GM21526 (cell line): ENCODE measurements at regions not wholly inside any gene's neighbourhood (a gene's known extent, or its start where the extent isn't known, plus 50 kb on each side); places are given as distances from the start of the nearest gene placed in this dataset.
"Not testable (repeated sequence)": the region's sequence is repeated elsewhere in the genome, so short reads cannot be mapped to it uniquely, and the experiment has no call there.

Experiments
- ATAC-seq: cut with Tn5 transposase; IDR thresholded peaks from one replicate; pipeline ENCODE4 v1.9.1; 2021; ENCODE audit warnings: moderate library complexity; ENCODE audit not compliant: unreplicated experiment, low FRiP score

GRCh38 chr6:28621268-28621667, 95.6 kb downstream of the GPX5 start:
- ATAC-seq: not testable (repeated sequence)

- ATAC-seq: not testable (repeated sequence)
These were observed 97.6 kb downstream of the GPX5 start for GRCh38 chr6:28623242-28623641.

- not testable (repeated sequence) for ATAC-seq
These were observed 100.7 kb downstream of the GPX5 start for GRCh38 chr6:28626386-28626785.

GRCh38 chr6:28632326-28632851, 106.7 kb downstream of the GPX5 start:
- ATAC-seq: no peak

- ATAC-seq: no peak
These were observed 107.9 kb downstream of the GPX5 start for GRCh38 chr6:28633445-28634215.

- ATAC-seq: no peak
These were observed 108.7 kb downstream of the GPX5 start for GRCh38 chr6:28634411-28634760.

GRCh38 chr6:28634761-28635546, 109.3 kb downstream of the GPX5 start:
- no peak for ATAC-seq

- no peak for ATAC-seq
These were observed 110.0 kb downstream of the GPX5 start for GRCh38 chr6:28635547-28636158.

GRCh38 chr6:28638787-28639430, 113.2 kb downstream of the GPX5 start:
- ATAC-seq: no peak

- ATAC-seq: not testable (repeated sequence)
These were observed 114.0 kb downstream of the GPX5 start for GRCh38 chr6:28639445-28640290.

- no peak for ATAC-seq
These were observed 117.5 kb downstream of the GPX5 start for GRCh38 chr6:28643017-28643740.

GRCh38 chr6:28646650-28647049, 121.0 kb downstream of the GPX5 start:
- no peak for ATAC-seq

GRCh38 chr6:28648035-28648877, 122.6 kb downstream of the GPX5 start:
- no peak for ATAC-seq

- no peak for ATAC-seq
These were observed 123.2 kb downstream of the GPX5 start for GRCh38 chr6:28648878-28649375.

- ATAC-seq: no peak
These were observed 125.5 kb downstream of the GPX5 start for GRCh38 chr6:28651161-28651560.

- no peak for ATAC-seq
These were observed 128.2 kb downstream of the GPX5 start for GRCh38 chr6:28653876-28654275.

GRCh38 chr6:28655164-28655563, 129.5 kb downstream of the GPX5 start:
- no peak for ATAC-seq

GRCh38 chr6:28656715-28657114, 131.0 kb downstream of the GPX5 start:
- ATAC-seq: no peak
